ENCODE measurements at regions not wholly inside any gene's neighbourhood (a gene's known extent, or its start where the extent isn't known, plus 50 kb on each side); places are given as distances from the start of the nearest gene placed in this dataset.
"Not testable (repeated sequence)": the region's sequence is repeated elsewhere in the genome, so short reads cannot be mapped to it uniquely, and the experiment has no call there.

GRCh38 chr7:113304104-113304503 lies 185.8 kb upstream of the SMIM30 start:
- Histone ChIP-seq H2BK20ac (ENCODE audit: low read depth, low read length) (no peak overlapping the region), H3K27ac (ENCODE audit: insufficient read depth, low read length) (no peak overlapping the region), H4K8ac (ENCODE audit: low read depth in 2 of 2, low read length in 2 of 2) (no peak overlapping the region), H3K23ac (ENCODE audit: low read depth, low read length) (no peak overlapping the region), H4K5ac (ENCODE audit: low read depth, low read length) (no peak overlapping the region), H3K4ac (ENCODE audit: low read depth, low read length) (no peak overlapping the region), H2BK5ac (ENCODE audit: low read depth, low read length, poor library complexity, severe bottlenecking) (no peak overlapping the region), H2AK9ac (replicated peaks; ENCODE audit: low read depth, low read length, poor library complexity) (no peak overlapping the region), H4K20me1 (ENCODE audit: insufficient read depth, low read length) (no peaks in the 10 kb centered on the region), H3K36me3 (ENCODE audit: control insufficient read depth, insufficient read depth, low read length) (no peaks in the 10 kb centered on the region), H2BK15ac (ENCODE audit: low read depth, low read length) (no peak overlapping the region), H3K27me3 (ENCODE audit: control insufficient read depth, insufficient read depth, low read length) (no peaks in the 10 kb centered on the region), H2BK120ac (ENCODE audit: low read depth, low read length) (no peak overlapping the region), H3K4me1 (ENCODE audit: control insufficient read depth, insufficient read depth, low read length) (no peaks in the 10 kb centered on the region), H3K4me3 (ENCODE audit: insufficient read depth, low read depth, low read length) (no peak overlapping the region), H3K79me1 (ENCODE audit: low read depth in 1 of 2, low read length in 2 of 2) (no peaks in the 10 kb centered on the region), H3K4me2 (ENCODE audit: low read depth, low read length) (no peak overlapping the region), H3K18ac (ENCODE audit: low read depth, low read length) (no peak overlapping the region), H4K91ac (ENCODE audit: insufficient read depth, low read depth, low read length) (no peak overlapping the region), H3K14ac (replicated peaks; ENCODE audit: low read depth, low read length) (no peak overlapping the region), H2AFZ (replicated peaks; ENCODE audit: low read length, poor library complexity) (no peak overlapping the region), H2AK5ac (ENCODE audit: low read depth, low read length) (no peak overlapping the region), H3K9me1 (ENCODE audit: insufficient read depth, low read length) (no peaks in the 10 kb centered on the region), H3K56ac (ENCODE audit: extremely low read depth, insufficient read depth, low read length) (no peak overlapping the region), H3K9me3 (ENCODE audit: control insufficient read depth, insufficient read depth, low read length) (no peaks in the 10 kb centered on the region), H3K9ac (ENCODE audit: low read depth, low read length) (no peak overlapping the region)
- DNase-seq (no peak), ATAC-seq (ENCODE audit: low read depth) (no peak)
- no TSS peak for BruUV-seq (replicated peaks)
- ChIA-PET CTCF (interaction anchor here (0.7 kb wide), 1 partner anchor 12 kb away, joined by 3 read pairs; no protein-coding TSS in a partner anchor), POLR2A (ENCODE audit: unreplicated experiment) (no interaction called here)
- intact Hi-C loops (cut with micrococcal nuclease) (no loop called here), dilution Hi-C loops (cut with HindIII; ENCODE audit: low sequenced_read_pairs, unreplicated experiment) (no loop called here), in situ Hi-C loops (cut with MboI; ENCODE audit: low sequenced_read_pairs) (no loop called here)
- TF ChIP-seq, protein P1, sequence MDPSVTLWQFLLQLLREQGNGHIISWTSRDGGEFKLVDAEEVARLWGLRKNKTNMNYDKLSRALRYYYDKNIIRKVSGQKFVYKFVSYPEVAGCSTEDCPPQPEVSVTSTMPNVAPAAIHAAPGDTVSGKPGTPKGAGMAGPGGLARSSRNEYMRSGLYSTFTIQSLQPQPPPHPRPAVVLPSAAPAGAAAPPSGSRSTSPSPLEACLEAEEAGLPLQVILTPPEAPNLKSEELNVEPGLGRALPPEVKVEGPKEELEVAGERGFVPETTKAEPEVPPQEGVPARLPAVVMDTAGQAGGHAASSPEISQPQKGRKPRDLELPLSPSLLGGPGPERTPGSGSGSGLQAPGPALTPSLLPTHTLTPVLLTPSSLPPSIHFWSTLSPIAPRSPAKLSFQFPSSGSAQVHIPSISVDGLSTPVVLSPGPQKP (IDR thresholded peaks at IDR 0.05; ENCODE audit: borderline replicate concordance, low read depth, low read length), result no peak
- TF ChIP-seq RAD21 (IDR thresholded peaks at IDR 0.05; ENCODE audit: low read length) (no peak), CHD1 (IDR thresholded peaks at IDR 0.05; ENCODE audit: low read depth, low read length) (no peak), NFE2L2 (IDR thresholded peaks at IDR 0.05; ENCODE audit: low read depth, low read length) (no peak), RFX5 (IDR thresholded peaks at IDR 0.05; ENCODE audit: low read depth, low read length) (no peak), SMC3 (IDR thresholded peaks at IDR 0.05; ENCODE audit: low read depth, low read length) (no peak)

- H3K36me3 ChIP-seq (ENCODE audit: control insufficient read depth, insufficient read depth, low read length); H3K56ac ChIP-seq (ENCODE audit: extremely low read depth, insufficient read depth, low read length); H3K14ac ChIP-seq (replicated peaks; ENCODE audit: low read depth, low read length); intact Hi-C loops (cut with micrococcal nuclease); H2AK9ac ChIP-seq (replicated peaks; ENCODE audit: low read depth, low read length, poor library complexity); H3K4me2 ChIP-seq (ENCODE audit: low read depth, low read length); H4K5ac ChIP-seq (ENCODE audit: low read depth, low read length); H3K4ac ChIP-seq (ENCODE audit: low read depth, low read length); CTCF ChIA-PET; H2AFZ ChIP-seq (replicated peaks; ENCODE audit: low read length, poor library complexity); H3K27me3 ChIP-seq (ENCODE audit: control insufficient read depth, insufficient read depth, low read length); H2BK15ac ChIP-seq (ENCODE audit: low read depth, low read length); H3K9me1 ChIP-seq (ENCODE audit: insufficient read depth, low read length); H2AK5ac ChIP-seq (ENCODE audit: low read depth, low read length); H2BK120ac ChIP-seq (ENCODE audit: low read depth, low read length); in situ Hi-C loops (cut with MboI; ENCODE audit: low sequenced_read_pairs); POLR2A ChIA-PET (ENCODE audit: unreplicated experiment); H2BK5ac ChIP-seq (ENCODE audit: low read depth, low read length, poor library complexity, severe bottlenecking); H3K27ac ChIP-seq (ENCODE audit: insufficient read depth, low read length); H3K23ac ChIP-seq (ENCODE audit: low read depth, low read length); H3K9ac ChIP-seq (ENCODE audit: low read depth, low read length); H3K9me3 ChIP-seq (ENCODE audit: control insufficient read depth, insufficient read depth, low read length); H4K20me1 ChIP-seq (ENCODE audit: insufficient read depth, low read length); H2BK20ac ChIP-seq (ENCODE audit: low read depth, low read length); dilution Hi-C loops (cut with HindIII; ENCODE audit: low sequenced_read_pairs, unreplicated experiment); H3K4me1 ChIP-seq (ENCODE audit: control insufficient read depth, insufficient read depth, low read length); H3K79me1 ChIP-seq (ENCODE audit: low read depth in 1 of 2, low read length in 2 of 2); H3K18ac ChIP-seq (ENCODE audit: low read depth, low read length); H4K91ac ChIP-seq (ENCODE audit: insufficient read depth, low read depth, low read length); H4K8ac ChIP-seq (ENCODE audit: low read depth in 2 of 2, low read length in 2 of 2); BruUV-seq (replicated peaks); H3K4me3 ChIP-seq (ENCODE audit: insufficient read depth, low read depth, low read length); DNase-seq; ATAC-seq (ENCODE audit: low read depth): not testable (repeated sequence)
These were observed 185.0 kb upstream of the SMIM30 start for GRCh38 chr7:113303388-113303787.

Measured in IMR-90 (cell line).